Glomerular endothelial cell (primary cell): ENCODE measurements at regions not wholly inside any gene's neighbourhood (a gene's known extent, or its start where the extent isn't known, plus 50 kb on each side); places are given as distances from the start of the nearest gene placed in this dataset.

Source experiments
- DNase-seq: peaks from one replicate; pipeline ENCODE4 v3.0.0-alpha.2; 2011; ENCODE audit warnings: low read depth, low spot score; ENCODE audit errors: extremely low read depth

- no peak for DNase-seq
Measured at GRCh38 chr4:31089815-31090214, 369.6 kb downstream of the PCDH7 start.

GRCh38 chr4:31094474-31094873, 374.3 kb downstream of the PCDH7 start:
- no peak for DNase-seq

- no peak for DNase-seq
Measured at GRCh38 chr4:31097999-31098398, 377.8 kb downstream of the PCDH7 start.

- DNase-seq = no peak
Measured at GRCh38 chr4:31100536-31100935, 380.4 kb downstream of the PCDH7 start.

GRCh38 chr4:31104043-31104442, 383.9 kb downstream of the PCDH7 start:
- no peak for DNase-seq

GRCh38 chr4:31104577-31104976, 384.4 kb downstream of the PCDH7 start:
- no peak for DNase-seq

- no peak for DNase-seq
Measured at GRCh38 chr4:31106419-31106818, 386.2 kb downstream of the PCDH7 start.

GRCh38 chr4:31107362-31107761, 387.2 kb downstream of the PCDH7 start:
- DNase-seq = no peak

- no peak for DNase-seq
Measured at GRCh38 chr4:31108762-31109161, 388.6 kb downstream of the PCDH7 start.

GRCh38 chr4:31111790-31112189, 391.6 kb downstream of the PCDH7 start:
- DNase-seq = no peak

- DNase-seq = no peak
Measured at GRCh38 chr4:31114816-31115215, 394.6 kb downstream of the PCDH7 start.

GRCh38 chr4:31124008-31124585, 403.9 kb downstream of the PCDH7 start:
- no peak for DNase-seq

GRCh38 chr4:31125061-31125460, 404.9 kb downstream of the PCDH7 start:
- no peak for DNase-seq

- no peak for DNase-seq
Measured at GRCh38 chr4:31125496-31125895, 405.3 kb downstream of the PCDH7 start.

GRCh38 chr4:31126881-31127398, 406.8 kb downstream of the PCDH7 start:
- DNase-seq = no peak

- DNase-seq = no peak
Measured at GRCh38 chr4:31130930-31131329, 410.8 kb downstream of the PCDH7 start.

- no peak for DNase-seq
Measured at GRCh38 chr4:31134720-31135119, 414.6 kb downstream of the PCDH7 start.

- DNase-seq = no peak
Measured at GRCh38 chr4:31139767-31140166, 419.6 kb downstream of the PCDH7 start.

- no peak for DNase-seq
Measured at GRCh38 chr4:31141095-31141831, 421.1 kb downstream of the PCDH7 start.

- DNase-seq = no peak
Measured at GRCh38 chr4:31141832-31142142, 421.6 kb downstream of the PCDH7 start.

- no peak for DNase-seq
Measured at GRCh38 chr4:31146366-31146765, 426.2 kb downstream of the PCDH7 start.

GRCh38 chr4:31148990-31149389, 428.8 kb downstream of the PCDH7 start:
- no peak for DNase-seq

GRCh38 chr4:31156221-31156620, 436.1 kb downstream of the PCDH7 start:
- no peak for DNase-seq
